OCI-LY3 (cell line): ENCODE measurements at regions not wholly inside any gene's neighbourhood (a gene's known extent, or its start where the extent isn't known, plus 50 kb on each side); places are given as distances from the start of the nearest gene placed in this dataset.
A peak's percentile ranks its signal among the peaks of the same experiment; 100 is the strongest.

Source experiments
- H2AFZ ChIP-seq: fragments of 200-600, 300-600 bp; shearing (Covaris generic); 2 replicates; pipeline ENCODE4 v1.6.0; 2014; ENCODE audit warnings: antibody characterized with exemption, low read depth, low read length
- H3K27ac ChIP-seq: fragments of 200-600, 300-600 bp; sonication (generic); 2 replicates; pipeline ENCODE4 v1.5.1; 2014; ENCODE audit warnings: mild to moderate bottlenecking, low read length, moderate library complexity, mixed read lengths
- H3K27me3 ChIP-seq: fragments of 200-600, 300-600 bp; sonication (generic); 2 replicates; pipeline ENCODE4 v1.6.1; 2014; ENCODE audit warnings: low read depth, low read length, mixed read lengths
- H3K36me3 ChIP-seq: fragments of 200-600, 300-600 bp; sonication (generic); replicated peaks from 2 replicates; pipeline ENCODE3; 2014; ENCODE audit warnings: low read depth, low read length, mixed read lengths
- H3K4me1 ChIP-seq: fragments of 300-600, 200-600 bp; sonication (generic); 2 replicates; pipeline ENCODE4 v1.6.1; 2014; ENCODE audit warnings: low read length, mixed read lengths
- H3K4me2 ChIP-seq: fragments of 200-600, 300-600 bp; sonication (generic); 2 replicates; pipeline ENCODE4 v1.6.1; 2014; ENCODE audit warnings: low read length, mixed read lengths
- H3K4me3 ChIP-seq: fragments of 300-600, 200-600 bp; sonication (generic); 2 replicates; pipeline ENCODE4 v1.5.1; 2014; ENCODE audit warnings: antibody characterized with exemption, mild to moderate bottlenecking, low read length, moderate library complexity
- H3K79me2 ChIP-seq: fragments of 300-600, 200-600 bp; shearing (Covaris generic); 2 replicates; pipeline ENCODE4 v1.6.1; 2014; ENCODE audit warnings: mild to moderate bottlenecking, low read length, mixed read lengths
- H3K9ac ChIP-seq: fragments of 300-600, 200-600 bp; shearing (Covaris generic); 2 replicates; pipeline ENCODE4 v1.6.0; 2014; ENCODE audit warnings: mild to moderate bottlenecking, low read length, moderate library complexity
- H3K9me3 ChIP-seq: fragments of 200-600, 300-600 bp; shearing (Covaris generic); 2 replicates; pipeline ENCODE4 v1.6.1; 2014; ENCODE audit warnings: low read length, mixed read lengths; ENCODE audit not compliant: insufficient read depth
- H4K20me1 ChIP-seq: fragments of 200-600, 300-600 bp; sonication (generic); 2 replicates; pipeline ENCODE4 v1.6.1; 2016; ENCODE audit warnings: low read length, mixed read lengths; ENCODE audit not compliant: insufficient read depth
- EZH2phosphoT487 ChIP-seq: fragments of 200-600 bp; shearing (Covaris generic); IDR thresholded peaks from 2 replicates; pipeline ENCODE4 v1.6.1; 2018; ENCODE audit warnings: antibody characterized with exemption, mixed run types, low read depth
- TF ChIP-seq, protein P1 (sequence below): fragments of 200-600, 300-600 bp; sonication (generic); IDR thresholded peaks from 2 replicates; pipeline ENCODE4 v1.5.1; 2014; ENCODE audit warnings: antibody characterized with exemption, low read length, low read depth

- H2AFZ ChIP-seq, result no peak overlapping the region
- no peaks in the 10 kb centered on the region for H3K9me3 ChIP-seq
- no peaks in the 10 kb centered on the region for H3K36me3 ChIP-seq
- H3K4me3 ChIP-seq, result no peak overlapping the region
- H4K20me1 ChIP-seq, result no peaks in the 10 kb centered on the region
- no peaks in the 10 kb centered on the region for H3K27me3 ChIP-seq
- H3K27ac ChIP-seq, result no peak overlapping the region
- no peak overlapping the region for H3K4me2 ChIP-seq
- TF ChIP-seq, protein P1, sequence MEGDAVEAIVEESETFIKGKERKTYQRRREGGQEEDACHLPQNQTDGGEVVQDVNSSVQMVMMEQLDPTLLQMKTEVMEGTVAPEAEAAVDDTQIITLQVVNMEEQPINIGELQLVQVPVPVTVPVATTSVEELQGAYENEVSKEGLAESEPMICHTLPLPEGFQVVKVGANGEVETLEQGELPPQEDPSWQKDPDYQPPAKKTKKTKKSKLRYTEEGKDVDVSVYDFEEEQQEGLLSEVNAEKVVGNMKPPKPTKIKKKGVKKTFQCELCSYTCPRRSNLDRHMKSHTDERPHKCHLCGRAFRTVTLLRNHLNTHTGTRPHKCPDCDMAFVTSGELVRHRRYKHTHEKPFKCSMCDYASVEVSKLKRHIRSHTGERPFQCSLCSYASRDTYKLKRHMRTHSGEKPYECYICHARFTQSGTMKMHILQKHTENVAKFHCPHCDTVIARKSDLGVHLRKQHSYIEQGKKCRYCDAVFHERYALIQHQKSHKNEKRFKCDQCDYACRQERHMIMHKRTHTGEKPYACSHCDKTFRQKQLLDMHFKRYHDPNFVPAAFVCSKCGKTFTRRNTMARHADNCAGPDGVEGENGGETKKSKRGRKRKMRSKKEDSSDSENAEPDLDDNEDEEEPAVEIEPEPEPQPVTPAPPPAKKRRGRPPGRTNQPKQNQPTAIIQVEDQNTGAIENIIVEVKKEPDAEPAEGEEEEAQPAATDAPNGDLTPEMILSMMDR, result no peak
- TF ChIP-seq EZH2phosphoT487, result no peak
- H3K79me2 ChIP-seq, result no peaks in the 10 kb centered on the region
- no peak overlapping the region for H3K9ac ChIP-seq
- H3K4me1 ChIP-seq, result no peaks in the 10 kb centered on the region
Measured at GRCh38 chr21:38151021-38151645, 105.7 kb upstream of the KCNJ15 start.

DNA sequence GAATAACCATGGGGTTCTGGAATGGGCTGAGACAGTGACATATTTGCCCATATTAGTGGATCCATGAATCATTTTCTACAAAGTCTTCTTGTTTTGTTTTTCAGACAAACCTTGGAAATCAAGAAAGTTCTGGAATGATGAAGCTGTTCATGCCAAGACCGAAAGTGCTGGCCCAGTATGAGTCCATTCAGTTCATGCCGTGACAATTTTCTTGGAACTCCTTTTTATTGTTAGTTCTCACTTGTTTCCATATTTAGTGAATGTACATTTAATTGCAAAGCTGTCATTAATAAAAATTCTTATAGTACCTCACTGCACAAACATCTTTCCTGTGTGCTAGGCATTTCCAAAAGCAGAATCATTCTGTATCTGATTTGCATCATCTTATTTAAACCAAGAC lies 100.6 kb upstream of the KCNJ15 start:
- Histone ChIP-seq H3K9me3 (no peaks in the 10 kb centered on the region), H3K79me2 (no peaks in the 10 kb centered on the region), H4K20me1 (no peaks in the 10 kb centered on the region), H3K27me3 (peaks cover 7% of the 10 kb centered on the region), H3K4me3 (no peak overlapping the region), H3K27ac (no peak overlapping the region), H3K36me3 (no peaks in the 10 kb centered on the region), H2AFZ (no peak overlapping the region), H3K4me1 (no peaks in the 10 kb centered on the region), H3K9ac (no peak overlapping the region), H3K4me2 (no peak overlapping the region)
- TF ChIP-seq, protein P1, result no peak
- no peak for TF ChIP-seq EZH2phosphoT487

DNA sequence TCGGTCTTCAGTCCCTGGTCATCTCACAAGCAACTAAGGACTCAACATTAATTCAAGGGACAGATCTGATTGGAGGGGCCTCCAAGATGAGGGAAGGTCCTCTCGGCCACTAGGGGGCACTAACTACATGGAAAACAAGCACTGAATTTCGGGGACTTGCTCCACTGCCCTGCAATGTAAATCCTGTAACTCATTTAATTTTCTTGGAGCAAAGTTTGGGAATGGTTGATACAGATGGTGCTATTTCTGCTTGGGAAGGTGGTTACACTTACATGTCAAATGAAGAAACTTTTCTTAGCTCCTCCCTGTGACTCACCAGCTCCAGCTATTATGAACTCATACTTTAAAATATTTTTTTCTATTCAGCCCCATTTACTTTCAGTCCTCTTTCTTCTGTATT lies 97.4 kb upstream of the KCNJ15 start:
- Histone ChIP-seq H4K20me1 (no peaks in the 10 kb centered on the region), H3K36me3 (no peaks in the 10 kb centered on the region), H3K4me2 (no peak overlapping the region), H2AFZ (no peak overlapping the region), H3K9me3 (no peaks in the 10 kb centered on the region), H3K79me2 (no peaks in the 10 kb centered on the region), H3K27ac (no peak overlapping the region), H3K9ac (no peak overlapping the region), H3K4me3 (no peak overlapping the region), H3K27me3 (peaks cover 7% of the 10 kb centered on the region), H3K4me1 (no peaks in the 10 kb centered on the region)
- TF ChIP-seq EZH2phosphoT487, result no peak
- TF ChIP-seq, protein P1, result peak; percentile 76

- Histone ChIP-seq H3K4me3 (no peak overlapping the region), H3K27me3 (no peaks in the 10 kb centered on the region), H3K4me2 (no peak overlapping the region), H3K36me3 (no peaks in the 10 kb centered on the region), H3K79me2 (no peaks in the 10 kb centered on the region), H3K4me1 (no peaks in the 10 kb centered on the region), H3K9me3 (no peaks in the 10 kb centered on the region), H3K9ac (no peak overlapping the region), H3K27ac (no peak overlapping the region), H2AFZ (no peak overlapping the region), H4K20me1 (no peaks in the 10 kb centered on the region)
- TF ChIP-seq EZH2phosphoT487, result no peak
- TF ChIP-seq, protein P1, result no peak
Measured at GRCh38 chr21:38165466-38166172, 91.2 kb upstream of the KCNJ15 start.
